ENCODE measurements at regions not wholly inside any gene's neighbourhood (a gene's known extent, or its start where the extent isn't known, plus 50 kb on each side); places are given as distances from the start of the nearest gene placed in this dataset.

GRCh38 chr11:69351460-69351859, 57.5 kb downstream of the MYEOV start:
- FAIRE-seq (no peak), DNase-seq (no peak)
- no peaks in the 10 kb centered on the region for H3K36me3 ChIP-seq (ENCODE audit: control insufficient read depth in 2 of 3, insufficient read depth in 3 of 3, low read length in 3 of 3)
- H3K4me3 ChIP-seq (ENCODE audit: low read length in 3 of 3) = no peak overlapping the region
- H3K9ac ChIP-seq (ENCODE audit: low read length in 3 of 3) = no peak overlapping the region
- no peaks in the 10 kb centered on the region for H3K4me1 ChIP-seq (ENCODE audit: control insufficient read depth in 2 of 3, insufficient read depth in 2 of 3, low read depth in 1 of 3, low read length in 3 of 3)
- no peak for TF ChIP-seq CTCF (IDR thresholded peaks at IDR 0.05; ENCODE audit: borderline replicate concordance, extremely low read depth, insufficient read depth)
- no peak overlapping the region for H3K27ac ChIP-seq (ENCODE audit: low read depth in 2 of 2, low read length in 2 of 2)
- H3K27me3 ChIP-seq (ENCODE audit: control insufficient read depth, insufficient read depth, low read length) = no peaks in the 10 kb centered on the region
- H3K9me3 ChIP-seq (ENCODE audit: control insufficient read depth in 2 of 3, insufficient read depth in 1 of 3, low read length in 3 of 3) = no peaks in the 10 kb centered on the region
- intact Hi-C loops (cut with DNase I) = no loop called here

GRCh38 chr11:69352166-69352565, 58.2 kb downstream of the MYEOV start:
- no peak for DNase-seq
- no peaks in the 10 kb centered on the region for H3K4me1 ChIP-seq (ENCODE audit: control insufficient read depth in 2 of 3, insufficient read depth in 2 of 3, low read depth in 1 of 3, low read length in 3 of 3)
- no peak overlapping the region for H3K9ac ChIP-seq (ENCODE audit: low read length in 3 of 3)
- H3K36me3 ChIP-seq (ENCODE audit: control insufficient read depth in 2 of 3, insufficient read depth in 3 of 3, low read length in 3 of 3) = no peaks in the 10 kb centered on the region
- H3K27me3 ChIP-seq (ENCODE audit: control insufficient read depth, insufficient read depth, low read length) = no peaks in the 10 kb centered on the region
- TF ChIP-seq CTCF (IDR thresholded peaks at IDR 0.05; ENCODE audit: borderline replicate concordance, extremely low read depth, insufficient read depth) = no peak
- H3K4me3 ChIP-seq (ENCODE audit: low read length in 3 of 3) = no peak overlapping the region
- intact Hi-C loops (cut with DNase I) = no loop called here
- no peak overlapping the region for H3K27ac ChIP-seq (ENCODE audit: low read depth in 2 of 2, low read length in 2 of 2)
- no peak for FAIRE-seq
- H3K9me3 ChIP-seq (ENCODE audit: control insufficient read depth in 2 of 3, insufficient read depth in 1 of 3, low read length in 3 of 3) = no peaks in the 10 kb centered on the region

GRCh38 chr11:69352715-69353319, 58.9 kb downstream of the MYEOV start:
- Histone ChIP-seq H3K9me3 (ENCODE audit: control insufficient read depth in 2 of 3, insufficient read depth in 1 of 3, low read length in 3 of 3) (no peaks in the 10 kb centered on the region), H3K4me1 (ENCODE audit: control insufficient read depth in 2 of 3, insufficient read depth in 2 of 3, low read depth in 1 of 3, low read length in 3 of 3) (no peaks in the 10 kb centered on the region), H3K27ac (ENCODE audit: low read depth in 2 of 2, low read length in 2 of 2) (no peak overlapping the region), H3K9ac (ENCODE audit: low read length in 3 of 3) (no peak overlapping the region), H3K4me3 (ENCODE audit: low read length in 3 of 3) (no peak overlapping the region), H3K27me3 (ENCODE audit: control insufficient read depth, insufficient read depth, low read length) (no peaks in the 10 kb centered on the region), H3K36me3 (ENCODE audit: control insufficient read depth in 2 of 3, insufficient read depth in 3 of 3, low read length in 3 of 3) (no peaks in the 10 kb centered on the region)
- intact Hi-C loops (cut with DNase I) = no loop called here
- FAIRE-seq (no peak), DNase-seq (no peak)
- TF ChIP-seq CTCF (IDR thresholded peaks at IDR 0.05; ENCODE audit: borderline replicate concordance, extremely low read depth, insufficient read depth) = no peak
